H9 (cell line): ENCODE measurements at regions not wholly inside any gene's neighbourhood (a gene's known extent, or its start where the extent isn't known, plus 50 kb on each side); places are given as distances from the start of the nearest gene placed in this dataset.

Source experiments
- DNase-seq: peaks from one replicate; pipeline ENCODE4 v3.0.0-alpha.2; 2017
- H2AFZ ChIP-seq: one replicate; pipeline ENCODE4 v1.6.1; 2013; ENCODE audit warnings: mild to moderate bottlenecking, low read length, control low read depth, moderate library complexity
- H2AK5ac ChIP-seq: 2 replicates; pipeline ENCODE4 v1.6.1; 2013; ENCODE audit warnings: low read length, control low read depth, mixed read lengths; ENCODE audit not compliant: insufficient read length
- H2BK120ac ChIP-seq: one replicate; pipeline ENCODE4 v1.6.1; 2013; ENCODE audit warnings: low read depth, mild to moderate bottlenecking, low read length, control low read depth, inconsistent platforms; ENCODE audit not compliant: poor library complexity, severe bottlenecking
- H2BK12ac ChIP-seq: 2 replicates; pipeline ENCODE4 v1.6.1; 2013; ENCODE audit warnings: low read length, control low read depth, mixed read lengths, low read depth; ENCODE audit not compliant: insufficient read length
- H2BK15ac ChIP-seq: 2 replicates; pipeline ENCODE4 v1.6.1; 2013; ENCODE audit warnings: low read depth, low read length, control low read depth
- H2BK20ac ChIP-seq: one replicate; pipeline ENCODE4 v1.6.1; 2013; ENCODE audit warnings: low read depth, mild to moderate bottlenecking, low read length, control low read depth, inconsistent platforms; ENCODE audit not compliant: poor library complexity, severe bottlenecking
- H2BK5ac ChIP-seq: 2 replicates; pipeline ENCODE4 v1.6.1; 2013; ENCODE audit warnings: low read length, control low read depth, mixed read lengths; ENCODE audit not compliant: insufficient read length
- H3K14ac ChIP-seq: 2 replicates; pipeline ENCODE4 v1.6.1; 2013; ENCODE audit warnings: low read length, control low read depth; ENCODE audit not compliant: insufficient read depth
- H3K18ac ChIP-seq: 2 replicates; pipeline ENCODE4 v1.6.1; 2013; ENCODE audit warnings: low read depth, mild to moderate bottlenecking, mixed read lengths, low read length, control low read depth; ENCODE audit not compliant: insufficient read length
- H3K23ac ChIP-seq: 2 replicates; pipeline ENCODE4 v1.6.1; 2013; ENCODE audit warnings: low read length, control low read depth, mixed read lengths, low read depth; ENCODE audit not compliant: insufficient read length
- H3K23me2 ChIP-seq: 2 replicates; pipeline ENCODE4 v1.6.1; 2013; ENCODE audit warnings: low read depth, mild to moderate bottlenecking, mixed read lengths, low read length, control low read depth; ENCODE audit not compliant: insufficient read length, poor library complexity, severe bottlenecking
- H3K27ac ChIP-seq: 2 replicates; pipeline ENCODE4 v1.5.1; 2013; ENCODE audit warnings: low read length, control low read depth, mixed read lengths, low read depth; ENCODE audit not compliant: insufficient read length
- H3K27me3 ChIP-seq: 2 replicates; pipeline ENCODE4 v1.6.1; 2013; ENCODE audit warnings: low read length, control low read depth, inconsistent platforms; ENCODE audit not compliant: insufficient read depth
- H3K4ac ChIP-seq: 2 replicates; pipeline ENCODE4 v1.6.1; 2013; ENCODE audit warnings: low read depth, mild to moderate bottlenecking, control low read depth, inconsistent platforms, low read length, moderate library complexity
- H3K4me1 ChIP-seq: 2 replicates; pipeline ENCODE4 v1.6.1; 2013; ENCODE audit warnings: low read length, control low read depth, inconsistent platforms; ENCODE audit not compliant: insufficient read depth
- H3K4me2 ChIP-seq: 2 replicates; pipeline ENCODE4 v1.6.1; 2013; ENCODE audit warnings: low read length, control low read depth, mixed read lengths; ENCODE audit not compliant: insufficient read length, insufficient read depth
- H3K56ac ChIP-seq: 2 replicates; pipeline ENCODE4 v1.6.1; 2013; ENCODE audit warnings: low read depth, mild to moderate bottlenecking, mixed read lengths, low read length, control low read depth; ENCODE audit not compliant: insufficient read length
- H3K79me1 ChIP-seq: 2 replicates; pipeline ENCODE4 v1.6.1; 2013; ENCODE audit warnings: low read depth, mild to moderate bottlenecking, moderate library complexity, low read length, control low read depth, inconsistent platforms; ENCODE audit not compliant: insufficient read depth, poor library complexity, severe bottlenecking
- H3K79me2 ChIP-seq: 2 replicates; pipeline ENCODE4 v1.6.1; 2013; ENCODE audit warnings: low read length, control low read depth, inconsistent platforms; ENCODE audit not compliant: insufficient read depth
- H3K9ac ChIP-seq: 2 replicates; pipeline ENCODE4 v1.6.1; 2013; ENCODE audit warnings: low read length, control low read depth, mixed read lengths; ENCODE audit not compliant: insufficient read length; ENCODE audit errors: extremely low read depth
- H3K9me3 ChIP-seq: one replicate; pipeline ENCODE4 v1.6.1; 2013; ENCODE audit warnings: low read depth, low read length, inconsistent platforms; ENCODE audit not compliant: control insufficient read depth
- H3T11ph ChIP-seq: one replicate; pipeline ENCODE4 v1.6.1; 2013; ENCODE audit warnings: mild to moderate bottlenecking, low read length, control low read depth, inconsistent platforms
- H4K20me1 ChIP-seq: one replicate; pipeline ENCODE4 v1.6.1; 2013; ENCODE audit not compliant: control insufficient read depth, insufficient read length, insufficient read depth
- H4K5ac ChIP-seq: 2 replicates; pipeline ENCODE4 v1.6.1; 2013; ENCODE audit warnings: low read depth, mild to moderate bottlenecking, mixed read lengths, low read length, control low read depth; ENCODE audit not compliant: insufficient read length
- H4K8ac ChIP-seq: replicated peaks from 2 replicates; pipeline ENCODE4 v1.6.1; 2013; ENCODE audit warnings: low read length, control low read depth, mixed read lengths, low read depth; ENCODE audit not compliant: insufficient read length
- H4K91ac ChIP-seq: 2 replicates; pipeline ENCODE4 v1.6.1; 2013; ENCODE audit warnings: low read depth, mild to moderate bottlenecking, moderate library complexity, mixed read lengths, low read length, control low read depth; ENCODE audit not compliant: insufficient read length
- H3K27ac Mint-ChIP-seq, 3 experiments: 2 replicates in 2 of 3; 3 replicates in 1 of 3; pipeline ENCODE4 v1.8.0; 2020 to 2021; ENCODE audit warnings: mixed read lengths in 3 of 3, mild to moderate bottlenecking in 1 of 3, moderate library complexity in 1 of 3
- H3K27me3 Mint-ChIP-seq: 2 replicates; pipeline ENCODE4 v1.8.0; 2021; ENCODE audit warnings: low read depth, mild to moderate bottlenecking, moderate library complexity, mixed read lengths
- H3K36me3 Mint-ChIP-seq, 3 experiments: 2 replicates in 2 of 3; 3 replicates in 1 of 3; pipeline ENCODE4 v1.8.0; 2020 to 2021; ENCODE audit warnings: low read depth in 3 of 3, mixed read lengths in 3 of 3; ENCODE audit not compliant: insufficient read depth in 1 of 3
- H3K4me1 Mint-ChIP-seq, 2 experiments: 2 replicates each; pipeline ENCODE4 v1.8.0; 2020; ENCODE audit warnings: mixed read lengths in 2 of 2
- H3K4me3 Mint-ChIP-seq, 2 experiments: 2 replicates in 1 of 2; 3 replicates in 1 of 2; pipeline ENCODE4 v1.8.0; 2020 to 2021; ENCODE audit warnings: mild to moderate bottlenecking in 2 of 2, mixed read lengths in 2 of 2, moderate library complexity in 1 of 2
- H3K9me3 Mint-ChIP-seq, 2 experiments: 2 replicates in 1 of 2; 3 replicates in 1 of 2; pipeline ENCODE4 v1.8.0; 2020; ENCODE audit warnings: mild to moderate bottlenecking in 2 of 2, mixed read lengths in 2 of 2, moderate library complexity in 1 of 2
- WGBS: extraction: QIAGEN DNeasy Blood & Tissue Kit; methylation state at CpG from one replicate; pipeline ENCODE4 v1.1.7; 2013; ENCODE audit warnings: missing lambda C conversion rate, low lambda C conversion rate, mixed read lengths; ENCODE audit not compliant: insufficient read length; ENCODE audit errors: extremely low coverage; 5-methylcytosine and 5-hydroxymethylcytosine counted together
- TF ChIP-seq, protein P1 (sequence below): fragments of 200-600 bp; sonication (generic); conservative IDR thresholded peaks from 3 replicates; pipeline ENCODE4 v1.8.0; 2021; ENCODE audit warnings: antibody characterized with exemption, mild to moderate bottlenecking

DNA sequence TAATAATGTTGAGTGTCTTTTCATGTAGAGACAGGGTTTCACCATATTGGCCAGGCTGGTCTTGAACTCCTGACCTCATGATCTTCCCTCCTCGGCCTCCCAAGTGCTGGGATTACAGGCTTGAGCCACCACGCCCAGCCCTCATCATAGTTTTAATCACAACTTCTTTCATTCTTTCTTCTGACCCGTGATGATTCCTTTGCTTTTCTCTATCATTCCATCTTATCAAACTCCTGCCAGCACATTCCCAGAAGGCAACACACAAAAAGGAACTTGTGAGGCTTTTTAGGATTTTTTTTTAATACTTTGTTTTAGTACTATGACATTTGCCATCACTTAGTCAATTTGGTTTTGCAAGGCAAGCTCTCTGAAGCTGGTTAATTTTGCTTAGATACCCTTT lies 77.5 kb upstream of the MEOX2 start:
- Histone ChIP-seq H2BK120ac (no peak overlapping the region), H4K20me1 (no peaks in the 10 kb centered on the region), H4K8ac (no peak overlapping the region), H3K14ac (no peak overlapping the region), H3K27me3 (no peaks in the 10 kb centered on the region), H3K79me1 (no peaks in the 10 kb centered on the region), H4K5ac (no peak overlapping the region), H2BK12ac (no peak overlapping the region), H3T11ph (no peak overlapping the region), H2BK20ac (no peak overlapping the region), H4K91ac (no peak overlapping the region), H3K23ac (no peak overlapping the region), H2BK5ac (no peak overlapping the region), H3K4ac (no peak overlapping the region), H3K27ac (no peak overlapping the region), H3K9me3 (no peaks in the 10 kb centered on the region), H2BK15ac (no peak overlapping the region), H3K23me2 (no peaks in the 10 kb centered on the region), H3K56ac (no peak overlapping the region), H3K4me2 (no peak overlapping the region), H3K18ac (no peak overlapping the region), H3K4me1 (no peaks in the 10 kb centered on the region), H3K79me2 (no peaks in the 10 kb centered on the region), H2AK5ac (no peak overlapping the region), H2AFZ (no peak overlapping the region), H3K9ac (no peak overlapping the region)
- no peak overlapping the region for H3K27ac Mint-ChIP-seq
- no peak for DNase-seq
- TF ChIP-seq, protein P1, sequence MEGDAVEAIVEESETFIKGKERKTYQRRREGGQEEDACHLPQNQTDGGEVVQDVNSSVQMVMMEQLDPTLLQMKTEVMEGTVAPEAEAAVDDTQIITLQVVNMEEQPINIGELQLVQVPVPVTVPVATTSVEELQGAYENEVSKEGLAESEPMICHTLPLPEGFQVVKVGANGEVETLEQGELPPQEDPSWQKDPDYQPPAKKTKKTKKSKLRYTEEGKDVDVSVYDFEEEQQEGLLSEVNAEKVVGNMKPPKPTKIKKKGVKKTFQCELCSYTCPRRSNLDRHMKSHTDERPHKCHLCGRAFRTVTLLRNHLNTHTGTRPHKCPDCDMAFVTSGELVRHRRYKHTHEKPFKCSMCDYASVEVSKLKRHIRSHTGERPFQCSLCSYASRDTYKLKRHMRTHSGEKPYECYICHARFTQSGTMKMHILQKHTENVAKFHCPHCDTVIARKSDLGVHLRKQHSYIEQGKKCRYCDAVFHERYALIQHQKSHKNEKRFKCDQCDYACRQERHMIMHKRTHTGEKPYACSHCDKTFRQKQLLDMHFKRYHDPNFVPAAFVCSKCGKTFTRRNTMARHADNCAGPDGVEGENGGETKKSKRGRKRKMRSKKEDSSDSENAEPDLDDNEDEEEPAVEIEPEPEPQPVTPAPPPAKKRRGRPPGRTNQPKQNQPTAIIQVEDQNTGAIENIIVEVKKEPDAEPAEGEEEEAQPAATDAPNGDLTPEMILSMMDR: no peak
- H3K36me3 Mint-ChIP-seq: no peaks in the 10 kb centered on the region; a peak in 1 of 7 replicates
- H3K9me3 Mint-ChIP-seq: no peaks in the 10 kb centered on the region
- H3K4me3 Mint-ChIP-seq: no peak overlapping the region
- WGBS: no CpG with 5 or more reads among the region's 3 CpGs
- no peaks in the 10 kb centered on the region for H3K27me3 Mint-ChIP-seq
- no peaks in the 10 kb centered on the region for H3K4me1 Mint-ChIP-seq
